HG02642 (cell line): ENCODE measurements at regions not wholly inside any gene's neighbourhood (a gene's known extent, or its start where the extent isn't known, plus 50 kb on each side); places are given as distances from the start of the nearest gene placed in this dataset.
"Not testable (repeated sequence)": the region's sequence is repeated elsewhere in the genome, so short reads cannot be mapped to it uniquely, and the experiment has no call there.

ENCODE experiments used
- ATAC-seq: cut with Tn5 transposase; IDR thresholded peaks from one replicate; pipeline ENCODE4 v1.9.1; 2021; ENCODE audit warnings: mild to moderate bottlenecking; ENCODE audit not compliant: unreplicated experiment, poor library complexity

- ATAC-seq: no peak
These were observed 630.3 kb upstream of the KLHL4 start for GRCh38 chrX:86887341-86887740.

GRCh38 chrX:86910027-86910426 is 607.6 kb upstream of the KLHL4 start:
- ATAC-seq: no peak

GRCh38 chrX:86910602-86911311 is 606.8 kb upstream of the KLHL4 start:
- ATAC-seq: no peak

- ATAC-seq: no peak
These were observed 603.0 kb upstream of the KLHL4 start for GRCh38 chrX:86914569-86914968.

GRCh38 chrX:86917959-86918358 is 599.6 kb upstream of the KLHL4 start:
- ATAC-seq: no peak

GRCh38 chrX:86930419-86930818 is 587.2 kb upstream of the KLHL4 start:
- no peak for ATAC-seq

GRCh38 chrX:86935988-86936387 is 581.6 kb upstream of the KLHL4 start:
- no peak for ATAC-seq

GRCh38 chrX:86946569-86946968 is 571.0 kb upstream of the KLHL4 start:
- peak; percentile 67 for ATAC-seq

GRCh38 chrX:86964321-86964720 is 553.3 kb upstream of the KLHL4 start:
- ATAC-seq: no peak

- no peak for ATAC-seq
These were observed 536.2 kb upstream of the KLHL4 start for GRCh38 chrX:86981326-86981879.

- not testable (repeated sequence) for ATAC-seq
These were observed 530.3 kb upstream of the KLHL4 start for GRCh38 chrX:86987351-86987750.

GRCh38 chrX:87003031-87003430 is 514.6 kb upstream of the KLHL4 start:
- ATAC-seq: no peak

- no peak for ATAC-seq
These were observed 512.4 kb upstream of the KLHL4 start for GRCh38 chrX:87005183-87005582.

- no peak for ATAC-seq
These were observed 511.7 kb upstream of the KLHL4 start for GRCh38 chrX:87005885-87006284.

- no peak for ATAC-seq
These were observed 511.0 kb upstream of the KLHL4 start for GRCh38 chrX:87006561-87006960.

GRCh38 chrX:87017210-87017609 is 500.4 kb upstream of the KLHL4 start:
- ATAC-seq: no peak

- not testable (repeated sequence) for ATAC-seq
These were observed 484.5 kb upstream of the KLHL4 start for GRCh38 chrX:87033115-87033514.

- ATAC-seq: no peak
These were observed 472.2 kb upstream of the KLHL4 start for GRCh38 chrX:87045352-87045751.

- no peak for ATAC-seq
These were observed 468.0 kb upstream of the KLHL4 start for GRCh38 chrX:87049567-87049966.

GRCh38 chrX:87063642-87064041 is 454.0 kb upstream of the KLHL4 start:
- ATAC-seq: no peak

GRCh38 chrX:87064502-87064901 is 453.1 kb upstream of the KLHL4 start:
- no peak for ATAC-seq

- ATAC-seq: no peak
These were observed 449.7 kb upstream of the KLHL4 start for GRCh38 chrX:87067795-87068369.
